HEK293 (cell line): ENCODE measurements at regions not wholly inside any gene's neighbourhood (a gene's known extent, or its start where the extent isn't known, plus 50 kb on each side); places are given as distances from the start of the nearest gene placed in this dataset.
A peak's percentile ranks its signal among the peaks of the same experiment; 100 is the strongest.
"Not testable (repeated sequence)": the region's sequence is repeated elsewhere in the genome, so short reads cannot be mapped to it uniquely, and the experiment has no call there.

ENCODE experiments used
- CTCF ChIA-PET: fragments of 350-600 bp; formaldehyde crosslinking; extraction: SDS; loops from one replicate; lab custom pipeline; 2021; ENCODE audit warnings: antibody characterized with exemption; lab: Yijun Ruan, JAX
- POLR2A ChIA-PET: fragments of 300-600 bp; formaldehyde crosslinking; extraction: SDS; loops from one replicate; lab custom pipeline; 2020; ENCODE audit warnings: antibody characterized with exemption, inconsistent platforms; lab: Yijun Ruan, JAX
- H3K27ac ChIP-seq: fragments of 200-500 bp; sonication (Bioruptor generic); 2 replicates; pipeline ENCODE4 v1.5.1; 2014; ENCODE audit warnings: low read depth, low read length, control low read depth, inconsistent platforms; ENCODE audit errors: extremely low read depth
- H3K36me3 ChIP-seq, 2 experiments: fragments of 200-500 bp in 1 of 2; sonication (Bioruptor generic) in 1 of 2; 1 replicate in 1 of 2; 2 replicates in 1 of 2; pipeline ENCODE4 v1.5.1; 2014 to 2017; ENCODE audit warnings: inconsistent platforms in 2 of 2, low read length in 2 of 2; ENCODE audit not compliant: control insufficient read depth in 2 of 2, insufficient read depth in 1 of 2
- H3K4me1 ChIP-seq: fragments of 200-500 bp; sonication (Bioruptor generic); 2 replicates; pipeline ENCODE4 v1.5.1; 2014; ENCODE audit warnings: mild to moderate bottlenecking, low read length, inconsistent platforms; ENCODE audit not compliant: control insufficient read depth, insufficient read depth
- H3K4me3 ChIP-seq: 2 replicates; pipeline ENCODE4 v1.5.1; 2011; ENCODE audit warnings: low read depth, mild to moderate bottlenecking, control low read depth, low read length, moderate library complexity
- H3K9me3 ChIP-seq: fragments of 200-500 bp; sonication (Bioruptor generic); 2 replicates; pipeline ENCODE4 v1.5.1; 2014; ENCODE audit warnings: low read depth, low read length, inconsistent platforms; ENCODE audit not compliant: control insufficient read depth, insufficient read depth
- REST ChIP-seq: fragments of 450-650 bp; formaldehyde crosslinking; IDR thresholded peaks from 2 replicates; pipeline ENCODE4 v1.5.1; 2016; ENCODE audit warnings: missing biosample characterization, missing genetic modification characterization

DNA sequence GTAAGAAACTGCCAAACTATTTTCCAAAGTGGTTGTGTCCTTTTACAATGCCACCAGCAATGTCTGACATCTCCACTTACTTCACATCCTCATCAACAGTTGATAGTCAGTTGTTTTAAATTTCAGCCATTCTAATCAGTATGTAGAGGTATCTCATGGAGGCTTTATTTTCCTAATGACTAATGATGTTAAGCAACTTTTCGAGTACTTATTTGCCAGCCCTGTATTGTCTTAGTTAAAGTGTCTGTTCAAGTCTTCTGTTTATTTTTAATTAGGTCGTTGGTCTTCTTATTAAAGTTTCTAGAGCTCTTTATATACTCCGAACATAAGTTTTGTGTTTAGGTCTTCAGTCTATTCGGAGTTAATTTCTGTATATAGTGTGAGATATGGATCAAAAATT is 54.9 kb upstream of the NBPF12 start:
- H3K4me1 ChIP-seq, H3K9me3 ChIP-seq, POLR2A ChIA-PET, CTCF ChIA-PET, H3K4me3 ChIP-seq, H3K27ac ChIP-seq, H3K36me3 ChIP-seq: not testable (repeated sequence)

GRCh38 chr1:146881096-146881495 is 57.0 kb upstream of the NBPF12 start:
- CTCF ChIA-PET, H3K36me3 ChIP-seq, POLR2A ChIA-PET, H3K27ac ChIP-seq, H3K4me3 ChIP-seq, H3K4me1 ChIP-seq, H3K9me3 ChIP-seq: not testable (repeated sequence)

DNA sequence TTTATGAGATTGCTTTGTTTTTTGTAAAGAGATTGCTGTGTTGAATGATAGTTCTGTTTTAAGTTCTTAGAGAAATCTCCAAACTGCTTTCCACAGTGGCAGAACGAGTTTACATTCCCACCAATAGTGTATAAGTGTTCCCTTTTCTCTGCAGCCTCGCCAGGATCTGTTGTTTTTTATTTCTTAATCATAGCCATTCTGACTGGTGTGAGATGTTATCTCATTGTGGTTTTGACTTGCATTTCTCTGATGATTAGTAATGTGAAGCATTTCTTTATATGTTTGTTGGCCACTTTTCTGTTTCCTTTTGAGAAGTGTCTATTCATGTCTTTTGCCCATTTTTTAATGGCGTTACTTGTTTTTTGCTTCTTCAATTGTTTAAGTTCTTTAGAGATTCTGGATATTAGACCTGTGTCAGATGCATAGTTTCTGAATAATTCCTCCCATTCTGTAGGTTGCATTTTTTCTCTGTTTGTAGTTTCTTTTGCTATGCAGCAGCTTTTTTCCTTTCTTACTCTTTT is 74.3 kb upstream of the NBPF12 start:
- H3K4me3 ChIP-seq, H3K36me3 ChIP-seq, H3K27ac ChIP-seq, H3K4me1 ChIP-seq, POLR2A ChIA-PET, CTCF ChIA-PET, H3K9me3 ChIP-seq: not testable (repeated sequence)

DNA sequence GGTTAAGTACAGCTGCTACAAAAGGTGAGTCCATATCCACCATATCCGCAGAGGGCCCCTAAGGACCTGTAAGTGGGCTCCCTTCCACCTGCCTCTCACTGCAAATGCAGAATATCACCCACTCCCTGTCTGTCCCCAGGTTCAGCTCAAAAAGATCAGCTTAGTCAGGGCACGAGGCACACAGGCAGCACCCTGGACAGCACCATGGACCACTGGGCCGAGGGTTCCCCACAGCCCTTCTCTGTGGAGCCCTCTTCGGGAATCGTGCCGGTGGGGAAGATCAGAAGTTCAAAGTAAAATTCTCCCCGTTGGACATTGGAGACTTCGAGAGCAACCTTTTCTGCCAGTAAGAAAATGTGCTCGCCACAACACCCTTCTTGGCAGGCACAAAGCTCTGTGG is 85.0 kb upstream of the NBPF12 start:
- TF ChIP-seq REST (tag by site-specific recombination), result peak; percentile 72
- CTCF ChIA-PET, POLR2A ChIA-PET: not testable (repeated sequence)

GRCh38 chr1:146850352-146850889 is 87.7 kb upstream of the NBPF12 start:
- CTCF ChIA-PET, H3K9me3 ChIP-seq: not testable (repeated sequence)

More for the DNA sequence above, 85.0 kb upstream of the NBPF12 start:
- H3K36me3 ChIP-seq, H3K4me3 ChIP-seq, H3K9me3 ChIP-seq, H3K27ac ChIP-seq, H3K4me1 ChIP-seq: not testable (repeated sequence)

GRCh38 chr1:146838725-146839124 is 99.4 kb upstream of the NBPF12 start:
- H3K9me3 ChIP-seq, H3K4me3 ChIP-seq, H3K36me3 ChIP-seq, H3K4me1 ChIP-seq, POLR2A ChIA-PET, CTCF ChIA-PET, H3K27ac ChIP-seq: not testable (repeated sequence)

More at GRCh38 chr1:146850352-146850889, 87.7 kb upstream of the NBPF12 start:
- H3K4me1 ChIP-seq, H3K36me3 ChIP-seq, H3K27ac ChIP-seq, H3K4me3 ChIP-seq, POLR2A ChIA-PET: not testable (repeated sequence)

DNA sequence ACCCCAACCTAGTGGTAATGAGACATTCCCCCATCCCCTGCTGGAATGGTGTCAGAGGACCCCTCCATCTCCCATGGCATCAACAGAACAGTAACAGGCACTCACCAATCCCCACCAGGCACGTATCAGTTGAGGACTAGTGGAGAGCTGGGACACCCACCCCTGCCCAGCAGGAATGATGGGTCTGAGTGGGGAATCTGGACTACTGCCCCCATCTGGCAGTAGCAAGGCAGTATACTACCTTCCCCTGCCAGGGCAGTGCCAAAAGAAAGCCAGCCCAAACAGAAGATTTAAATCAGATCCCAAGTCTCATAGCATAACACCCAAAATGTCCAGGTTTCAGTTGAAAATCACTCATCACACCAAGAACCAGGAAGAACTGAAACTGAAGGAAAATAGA is 111.2 kb upstream of the NBPF12 start:
- H3K36me3 ChIP-seq, POLR2A ChIA-PET, H3K9me3 ChIP-seq, CTCF ChIA-PET, H3K4me1 ChIP-seq, H3K4me3 ChIP-seq, H3K27ac ChIP-seq: not testable (repeated sequence)

- H3K27ac ChIP-seq, H3K4me1 ChIP-seq, H3K9me3 ChIP-seq, CTCF ChIA-PET, POLR2A ChIA-PET, H3K36me3 ChIP-seq, H3K4me3 ChIP-seq: not testable (repeated sequence)
Observed at GRCh38 chr1:146794236-146794635, 143.9 kb upstream of the NBPF12 start.

DNA sequence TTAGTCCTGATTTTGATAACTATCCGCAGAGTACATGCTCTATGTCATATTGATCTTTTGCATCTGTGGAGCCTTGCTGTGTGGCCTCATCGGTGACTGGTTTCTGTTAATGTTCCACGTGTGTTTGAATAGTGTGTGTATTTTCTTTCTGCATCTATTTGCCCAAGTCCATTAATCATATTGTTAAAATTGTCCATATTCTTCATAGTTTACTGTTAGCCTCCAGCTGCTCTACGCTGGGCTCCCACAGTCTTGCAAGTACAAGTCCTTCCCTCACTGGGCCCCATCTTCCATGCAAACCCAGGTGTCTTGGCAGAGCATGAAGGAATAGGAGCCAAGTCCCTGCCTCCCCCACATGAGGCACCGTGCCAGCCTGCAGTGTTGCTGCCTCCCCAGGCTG is 145.4 kb upstream of the NBPF12 start:
- H3K27ac ChIP-seq, H3K4me3 ChIP-seq, POLR2A ChIA-PET, H3K9me3 ChIP-seq, CTCF ChIA-PET, H3K36me3 ChIP-seq, H3K4me1 ChIP-seq: not testable (repeated sequence)

- CTCF ChIA-PET, H3K36me3 ChIP-seq, H3K27ac ChIP-seq, POLR2A ChIA-PET, H3K4me1 ChIP-seq, H3K4me3 ChIP-seq, H3K9me3 ChIP-seq: not testable (repeated sequence)
Observed at GRCh38 chr1:146784212-146784940, 153.7 kb upstream of the NBPF12 start.
